Mesenchymal stem cell (in vitro differentiated cells and primary cell): ENCODE measurements at regions not wholly inside any gene's neighbourhood (a gene's known extent, or its start where the extent isn't known, plus 50 kb on each side); places are given as distances from the start of the nearest gene placed in this dataset.

Source experiments
- DNase-seq: peaks from one replicate; pipeline ENCODE4 v3.0.0-alpha.2; 2013
- H2AFZ ChIP-seq: one replicate; pipeline ENCODE4 v1.6.1; 2013; ENCODE audit warnings: low read depth, mild to moderate bottlenecking, control low read depth, inconsistent platforms, low read length, moderate library complexity
- H2AK5ac ChIP-seq: 2 replicates; pipeline ENCODE4 v1.6.1; 2013; ENCODE audit warnings: low read length, moderate library complexity, mild to moderate bottlenecking, inconsistent platforms; ENCODE audit not compliant: severe bottlenecking
- H2BK120ac ChIP-seq: one replicate; pipeline ENCODE4 v1.6.1; 2013; ENCODE audit warnings: low read depth, mild to moderate bottlenecking, inconsistent platforms, low read length, moderate library complexity
- H2BK12ac ChIP-seq, 2 experiments: one replicate each; pipeline ENCODE4 v1.6.1; 2013; ENCODE audit warnings: inconsistent platforms in 2 of 2, low read length in 2 of 2, mild to moderate bottlenecking in 2 of 2, moderate library complexity in 2 of 2, control low read depth in 1 of 2
- H2BK15ac ChIP-seq: one replicate; pipeline ENCODE4 v1.6.1; 2013; ENCODE audit warnings: mild to moderate bottlenecking, low read depth, inconsistent platforms; ENCODE audit not compliant: poor library complexity, severe bottlenecking
- H2BK5ac ChIP-seq: 2 replicates; pipeline ENCODE4 v1.6.1; 2013; ENCODE audit warnings: low read depth, mild to moderate bottlenecking, low read length, control low read depth, inconsistent platforms; ENCODE audit not compliant: poor library complexity, severe bottlenecking
- H3K14ac ChIP-seq, 2 experiments: one replicate each; pipeline ENCODE4 v1.6.1; 2013; ENCODE audit warnings: inconsistent platforms in 2 of 2, low read length in 2 of 2, control low read depth in 1 of 2, mild to moderate bottlenecking in 1 of 2, moderate library complexity in 1 of 2
- H3K18ac ChIP-seq, 2 experiments: one replicate each; pipeline ENCODE4 v1.6.1; 2013; ENCODE audit warnings: inconsistent platforms in 2 of 2, low read length in 2 of 2, control low read depth in 1 of 2, low read depth in 1 of 2, mild to moderate bottlenecking in 1 of 2
- H3K23ac ChIP-seq, 2 experiments: one replicate each; pipeline ENCODE4 v1.6.1; 2013; ENCODE audit warnings: inconsistent platforms in 2 of 2, low read length in 2 of 2, mild to moderate bottlenecking in 2 of 2, moderate library complexity in 2 of 2, control low read depth in 1 of 2
- H3K27ac ChIP-seq: 2 replicates; pipeline ENCODE4 v1.5.1; 2013; ENCODE audit warnings: mild to moderate bottlenecking, moderate library complexity, low read length, control low read depth, inconsistent platforms; ENCODE audit not compliant: poor library complexity, severe bottlenecking
- H3K27me3 ChIP-seq, 2 experiments: 2 replicates each; pipeline versions ENCODE4 v1.6.1 to v1.7.0; 2013; ENCODE audit warnings: low read length in 2 of 2, mild to moderate bottlenecking in 2 of 2, moderate library complexity in 2 of 2, control low read depth in 1 of 2, inconsistent platforms in 1 of 2; ENCODE audit not compliant: control insufficient read depth in 1 of 2, insufficient read depth in 1 of 2
- H3K36me3 ChIP-seq, 2 experiments: 2 replicates each; pipeline versions ENCODE4 v1.6.1 to v1.7.0; 2013; ENCODE audit warnings: low read length in 2 of 2, control low read depth in 1 of 2, inconsistent platforms in 1 of 2, low read depth in 1 of 2, mild to moderate bottlenecking in 1 of 2; ENCODE audit not compliant: insufficient read depth in 2 of 2, control insufficient read depth in 1 of 2
- H3K4ac ChIP-seq, 2 experiments: one replicate each; pipeline ENCODE4 v1.6.1; 2013; ENCODE audit warnings: inconsistent platforms in 2 of 2, low read length in 2 of 2, mild to moderate bottlenecking in 2 of 2, moderate library complexity in 2 of 2, control low read depth in 1 of 2, low read depth in 1 of 2
- H3K4me1 ChIP-seq: 2 replicates; pipeline ENCODE4 v1.6.1; 2013; ENCODE audit warnings: low read depth, low read length, control low read depth; ENCODE audit not compliant: control insufficient read depth, insufficient read depth
- H3K4me2 ChIP-seq: 2 replicates; pipeline ENCODE4 v1.6.1; 2013; ENCODE audit warnings: low read length, mild to moderate bottlenecking, inconsistent platforms; ENCODE audit not compliant: poor library complexity, severe bottlenecking
- H3K4me3 ChIP-seq, 2 experiments: 2 replicates each; pipeline versions ENCODE4 v1.5.1 to v1.7.0; 2013; ENCODE audit warnings: low read length in 2 of 2, mild to moderate bottlenecking in 2 of 2, control low read depth in 1 of 2, low read depth in 1 of 2; ENCODE audit not compliant: insufficient read depth in 1 of 2
- H3K79me1 ChIP-seq: replicated peaks from 2 replicates; pipeline ENCODE4 v1.6.1; 2013; ENCODE audit warnings: mild to moderate bottlenecking, control low read depth, low read length, inconsistent platforms; ENCODE audit not compliant: poor library complexity, severe bottlenecking
- H3K9ac ChIP-seq: 2 replicates; pipeline ENCODE4 v1.7.0; 2013; ENCODE audit warnings: mild to moderate bottlenecking, low read length, moderate library complexity
- H3K9me3 ChIP-seq: 2 replicates; pipeline ENCODE4 v1.7.0; 2013; ENCODE audit warnings: mild to moderate bottlenecking, low read length; ENCODE audit not compliant: control insufficient read depth
- H4K8ac ChIP-seq: one replicate; pipeline ENCODE4 v1.6.1; 2013; ENCODE audit warnings: inconsistent platforms, mild to moderate bottlenecking, low read length, moderate library complexity
- H4K91ac ChIP-seq: one replicate; pipeline ENCODE4 v1.6.1; 2013; ENCODE audit warnings: mild to moderate bottlenecking, low read length, inconsistent platforms
- WGBS: methylation state at CpG from one replicate; pipeline ENCODE4 v1.1.7; 2013; ENCODE audit warnings: mixed read lengths; 5-methylcytosine and 5-hydroxymethylcytosine counted together

GRCh38 chr3:64291956-64292355 is 66.7 kb upstream of the PRICKLE2 start:
- no peaks in the 10 kb centered on the region for H3K9me3 ChIP-seq
- H4K8ac ChIP-seq, result no peak overlapping the region
- H2AK5ac ChIP-seq, result no peak overlapping the region
- no peaks in the 10 kb centered on the region for H3K36me3 ChIP-seq
- DNase-seq, result peak; percentile 76
- H3K4me2 ChIP-seq, result no peak overlapping the region
- no peaks in the 10 kb centered on the region for H3K79me1 ChIP-seq
- no peak overlapping the region for H2AFZ ChIP-seq
- peak overlapping the region in 1 of 2 experiments; percentile 52 for H3K4me3 ChIP-seq
- no peak overlapping the region for H3K27ac ChIP-seq
- H3K9ac ChIP-seq, result peak overlapping the region; percentile 73
- H4K91ac ChIP-seq, result no peak overlapping the region
- H2BK120ac ChIP-seq, result no peak overlapping the region
- H2BK5ac ChIP-seq, result no peak overlapping the region
- no peak overlapping the region for H2BK12ac ChIP-seq
- no peak overlapping the region for H3K23ac ChIP-seq
- H3K4me1 ChIP-seq, result peaks cover 6% of the 10 kb centered on the region
- no peak overlapping the region for H3K4ac ChIP-seq
- no peaks in the 10 kb centered on the region for H3K27me3 ChIP-seq
- H3K18ac ChIP-seq, result no peak overlapping the region
- WGBS, result 85% methylated on average over 4 of the region's 4 CpGs
- H2BK15ac ChIP-seq, result no peak overlapping the region
- H3K14ac ChIP-seq, result no peak overlapping the region

GRCh38 chr3:64291345-64291744 is 66.1 kb upstream of the PRICKLE2 start:
- Histone ChIP-seq H3K4ac (peak overlapping the region in 1 of 2 experiments; percentile 26), H3K23ac (no peak overlapping the region), H2AFZ (peak overlapping the region; percentile 29), H3K27me3 (no peaks in the 10 kb centered on the region), H4K91ac (peak overlapping the region; percentile 3), H4K8ac (no peak overlapping the region), H3K79me1 (no peaks in the 10 kb centered on the region), H3K4me2 (no peak overlapping the region), H3K14ac (no peak overlapping the region), H3K18ac (peak overlapping the region in 1 of 2 experiments; percentile 90), H2BK5ac (no peak overlapping the region), H2BK12ac (peak overlapping the region in 1 of 2 experiments; percentile 42), H3K9ac (peak overlapping the region; percentile 73), H3K4me1 (peaks cover 6% of the 10 kb centered on the region), H2BK120ac (no peak overlapping the region), H2AK5ac (no peak overlapping the region), H3K4me3 (peak overlapping the region in 1 of 2 experiments; percentile 52), H3K9me3 (no peaks in the 10 kb centered on the region), H2BK15ac (no peak overlapping the region), H3K36me3 (no peaks in the 10 kb centered on the region), H3K27ac (peak overlapping the region; percentile 18)
- 10% methylated on average over 3 of the region's 3 CpGs for WGBS
- DNase-seq, result peak; percentile 92

- H3K4me1 ChIP-seq, result peaks cover 6% of the 10 kb centered on the region
- peak overlapping the region in 1 of 2 experiments; percentile 73 for H3K23ac ChIP-seq
- WGBS, result 83% methylated on average over 5 of the region's 5 CpGs
- peak overlapping the region in 1 of 2 experiments; percentile 88 for H3K4ac ChIP-seq
- peak overlapping the region; percentile 52 for H3K9ac ChIP-seq
- H2BK5ac ChIP-seq, result no peak overlapping the region
- H3K27ac ChIP-seq, result peak overlapping the region; percentile 4
- H3K9me3 ChIP-seq, result no peaks in the 10 kb centered on the region
- no peak overlapping the region for H3K4me2 ChIP-seq
- no peaks in the 10 kb centered on the region for H3K79me1 ChIP-seq
- peak overlapping the region; percentile 70 for H4K8ac ChIP-seq
- no peak overlapping the region for H2BK120ac ChIP-seq
- H3K27me3 ChIP-seq, result no peaks in the 10 kb centered on the region
- peak overlapping the region; percentile 76 for H2AK5ac ChIP-seq
- peak overlapping the region in 1 of 2 experiments; percentile 8 for H3K4me3 ChIP-seq
- DNase-seq, result no peak
- H4K91ac ChIP-seq, result peak overlapping the region; percentile 3
- peak overlapping the region; percentile 40 to 90 for H3K18ac ChIP-seq
- peak overlapping the region in 1 of 2 experiments; percentile 71 for H3K14ac ChIP-seq
- H2BK15ac ChIP-seq, result no peak overlapping the region
- H2BK12ac ChIP-seq, result peak overlapping the region in 1 of 2 experiments; percentile 78
- H3K36me3 ChIP-seq, result no peaks in the 10 kb centered on the region
- H2AFZ ChIP-seq, result peak overlapping the region; percentile 29
Measured at GRCh38 chr3:64290864-64291263, 65.6 kb upstream of the PRICKLE2 start.

GRCh38 chr3:64290161-64290560 is 64.9 kb upstream of the PRICKLE2 start:
- H2BK120ac ChIP-seq, result no peak overlapping the region
- no peak overlapping the region for H3K9ac ChIP-seq
- no peak overlapping the region for H3K14ac ChIP-seq
- H2AFZ ChIP-seq, result no peak overlapping the region
- H3K27me3 ChIP-seq, result no peaks in the 10 kb centered on the region
- no peak overlapping the region for H3K23ac ChIP-seq
- H2AK5ac ChIP-seq, result no peak overlapping the region
- no peak overlapping the region for H3K4me2 ChIP-seq
- H2BK5ac ChIP-seq, result no peak overlapping the region
- H3K4ac ChIP-seq, result no peak overlapping the region
- no peak overlapping the region for H3K18ac ChIP-seq
- H4K91ac ChIP-seq, result no peak overlapping the region
- no peaks in the 10 kb centered on the region for H3K36me3 ChIP-seq
- H3K27ac ChIP-seq, result no peak overlapping the region
- H3K4me3 ChIP-seq, result no peak overlapping the region
- no peaks in the 10 kb centered on the region for H3K9me3 ChIP-seq
- no peak overlapping the region for H4K8ac ChIP-seq
- H2BK15ac ChIP-seq, result no peak overlapping the region
- no peak for DNase-seq
- 69% methylated on average over 4 of the region's 5 CpGs for WGBS
- peaks cover 6% of the 10 kb centered on the region for H3K4me1 ChIP-seq
- no peak overlapping the region for H2BK12ac ChIP-seq
- H3K79me1 ChIP-seq, result no peaks in the 10 kb centered on the region
